ENCODE measurements at regions not wholly inside any gene's neighbourhood (a gene's known extent, or its start where the extent isn't known, plus 50 kb on each side); places are given as distances from the start of the nearest gene placed in this dataset.
A peak's percentile ranks its signal among the peaks of the same experiment; 100 is the strongest.
"Not testable (repeated sequence)": the region's sequence is repeated elsewhere in the genome, so short reads cannot be mapped to it uniquely, and the experiment has no call there.

- DNase-seq: no peak
These were observed 545.0 kb downstream of the PRR16 start for GRCh38 chr5:121009058-121009457.

- no peak for DNase-seq
These were observed 553.9 kb downstream of the PRR16 start for GRCh38 chr5:121018004-121018403.

- DNase-seq: no peak
These were observed 555.0 kb downstream of the PRR16 start for GRCh38 chr5:121019106-121019505.

- DNase-seq: no peak
These were observed 555.6 kb downstream of the PRR16 start for GRCh38 chr5:121019734-121020133.

- no peak for DNase-seq
These were observed 557.6 kb downstream of the PRR16 start for GRCh38 chr5:121021681-121022080.

- DNase-seq: no peak
These were observed 560.6 kb downstream of the PRR16 start for GRCh38 chr5:121024416-121025311.

- no peak for DNase-seq
These were observed 561.6 kb downstream of the PRR16 start for GRCh38 chr5:121025671-121026070.

- no peak for DNase-seq
These were observed 563.5 kb downstream of the PRR16 start for GRCh38 chr5:121027636-121028035.

- DNase-seq: no peak
These were observed 565.6 kb downstream of the PRR16 start for GRCh38 chr5:121029536-121030245.

GRCh38 chr5:121031491-121031890, 567.4 kb downstream of the PRR16 start:
- DNase-seq: peak; percentile 43

GRCh38 chr5:121033334-121033733, 569.2 kb downstream of the PRR16 start:
- peak; percentile 5 for DNase-seq

- DNase-seq: no peak
These were observed 574.3 kb downstream of the PRR16 start for GRCh38 chr5:121038438-121038837.

GRCh38 chr5:121049971-121050370, 585.9 kb downstream of the PRR16 start:
- no peak for DNase-seq

GRCh38 chr5:121053055-121053985, 589.2 kb downstream of the PRR16 start:
- no peak for DNase-seq

GRCh38 chr5:121055586-121055985, 591.5 kb downstream of the PRR16 start:
- no peak for DNase-seq

GRCh38 chr5:121064241-121064640, 600.1 kb downstream of the PRR16 start:
- not testable (repeated sequence) for DNase-seq

GRCh38 chr5:121086671-121087070, 622.6 kb downstream of the PRR16 start:
- no peak for DNase-seq

- DNase-seq: no peak
These were observed 623.5 kb downstream of the PRR16 start for GRCh38 chr5:121087560-121087959.

- DNase-seq: no peak
These were observed 624.2 kb downstream of the PRR16 start for GRCh38 chr5:121088341-121088740.

GRCh38 chr5:121090822-121091221, 626.7 kb downstream of the PRR16 start:
- DNase-seq: peak; percentile 18

GRCh38 chr5:121100931-121101330, 636.8 kb downstream of the PRR16 start:
- DNase-seq: no peak

GRCh38 chr5:121105921-121106320, 641.8 kb downstream of the PRR16 start:
- no peak for DNase-seq

Measured in eye (tissue), 1 donor.